Activated CD8-positive, alpha-beta T cell treated with anti-CD3 and anti-CD28 coated beads for 36 hours (primary cell): ENCODE measurements at regions not wholly inside any gene's neighbourhood (a gene's known extent, or its start where the extent isn't known, plus 50 kb on each side); places are given as distances from the start of the nearest gene placed in this dataset.
"Not testable (repeated sequence)": the region's sequence is repeated elsewhere in the genome, so short reads cannot be mapped to it uniquely, and the experiment has no call there.

ENCODE experiments used
- ATAC-seq: fragments of 200-7000 bp; cut with Tn5 transposase; one replicate; pipeline ENCODE4 v1.10.0; 2021; ENCODE audit warnings: mild to moderate bottlenecking, moderate library complexity
- CTCF ChIA-PET: fragments of 350-600 bp; sonication (Branson Sonifier 250); formaldehyde crosslinking; loops from one replicate; lab custom pipeline; 2021; ENCODE audit warnings: antibody characterized with exemption; lab: Charles Lee
- POLR2A ChIA-PET: fragments of 350-600 bp; sonication (Branson Sonifier 250); formaldehyde crosslinking; loops from one replicate; lab custom pipeline; 2021; ENCODE audit warnings: antibody characterized with exemption; lab: Charles Lee
- DNase-seq: peaks from one replicate; pipeline ENCODE4 v3.0.0-alpha.2; 2020
- H3K27ac Mint-ChIP-seq: one replicate; pipeline ENCODE4 v1.8.0; 2021; ENCODE audit warnings: mild to moderate bottlenecking, mixed read lengths
- H3K27me3 Mint-ChIP-seq: one replicate; pipeline ENCODE4 v1.8.0; 2021; ENCODE audit warnings: mixed read lengths
- H3K36me3 Mint-ChIP-seq: one replicate; pipeline ENCODE4 v1.8.0; 2021; ENCODE audit warnings: low read depth, mixed read lengths
- H3K4me1 Mint-ChIP-seq: one replicate; pipeline ENCODE4 v1.8.0; 2021; ENCODE audit warnings: low read depth, mixed read lengths
- H3K4me3 Mint-ChIP-seq: one replicate; pipeline ENCODE4 v1.8.0; 2021; ENCODE audit warnings: mild to moderate bottlenecking, moderate library complexity, mixed read lengths
- H3K9me3 Mint-ChIP-seq: one replicate; pipeline ENCODE4 v1.8.0; 2021; ENCODE audit warnings: mixed read lengths
- intact Hi-C: fragments of 100-400 bp; cut with micrococcal nuclease; formaldehyde crosslinking; loops from one replicate; pipeline ENCODE4 v1.10.0; 2022

DNA sequence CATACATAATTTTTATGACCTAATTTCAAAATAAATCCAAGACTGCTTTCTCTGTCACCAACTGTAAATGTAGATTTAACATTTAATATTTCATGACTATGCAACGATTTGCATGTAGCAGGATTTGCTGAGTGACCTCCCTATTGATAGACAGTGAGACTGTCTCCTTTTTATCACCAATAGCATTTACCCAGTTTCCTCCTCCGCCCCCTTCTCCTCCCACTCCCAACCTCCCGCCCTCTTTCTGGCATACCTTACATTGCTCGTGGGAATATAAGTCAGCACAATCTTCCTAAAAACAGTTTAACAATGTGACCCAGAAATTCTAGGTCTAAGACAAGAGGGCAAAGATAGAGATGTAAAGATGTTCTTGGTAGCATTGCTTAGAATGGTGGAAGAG is 55.1 kb upstream of the NOMO2 start:
- H3K27ac Mint-ChIP-seq, H3K4me1 Mint-ChIP-seq, intact Hi-C loops, POLR2A ChIA-PET, CTCF ChIA-PET, H3K4me3 Mint-ChIP-seq, H3K27me3 Mint-ChIP-seq, ATAC-seq, H3K36me3 Mint-ChIP-seq, H3K9me3 Mint-ChIP-seq, DNase-seq: not testable (repeated sequence)

- POLR2A ChIA-PET, H3K4me3 Mint-ChIP-seq, H3K27ac Mint-ChIP-seq, H3K36me3 Mint-ChIP-seq, ATAC-seq, CTCF ChIA-PET, H3K9me3 Mint-ChIP-seq, H3K27me3 Mint-ChIP-seq, H3K4me1 Mint-ChIP-seq, intact Hi-C loops, DNase-seq: not testable (repeated sequence)
Observed at GRCh38 chr16:18616137-18616755, 54.3 kb upstream of the NOMO2 start.
